ENCODE measurements at regions not wholly inside any gene's neighbourhood (a gene's known extent, or its start where the extent isn't known, plus 50 kb on each side); places are given as distances from the start of the nearest gene placed in this dataset.

- H3K27me3 ChIP-seq: no peaks in the 10 kb centered on the region
- no peak overlapping the region for H3K4me3 ChIP-seq
- H3K4me1 ChIP-seq: no peaks in the 10 kb centered on the region
- DNase-seq (ENCODE audit: extremely low spot score in 2 of 2): no peak
- H3K36me3 ChIP-seq: no peaks in the 10 kb centered on the region
- TF ChIP-seq POLR2A (IDR thresholded peaks at IDR 0.05): no peak
- TF ChIP-seq POLR2AphosphoS5 (IDR thresholded peaks at IDR 0.05; ENCODE audit: insufficient read depth in 1 of 2, low read depth in 1 of 2): no peak
- no peak for TF ChIP-seq CTCF (IDR thresholded peaks at IDR 0.05)
- H3K27ac ChIP-seq: no peak overlapping the region
- no peaks in the 10 kb centered on the region for H3K9me3 ChIP-seq
- intact Hi-C loops (cut with DNase I): no loop called here
Measured at GRCh38 chr14:85058150-85058549, 471.8 kb upstream of the FLRT2 start.

- H3K27me3 ChIP-seq: no peaks in the 10 kb centered on the region
- TF ChIP-seq POLR2A (IDR thresholded peaks at IDR 0.05) (no peak), POLR2AphosphoS5 (IDR thresholded peaks at IDR 0.05; ENCODE audit: insufficient read depth in 1 of 2, low read depth in 1 of 2) (no peak), CTCF (IDR thresholded peaks at IDR 0.05) (no peak)
- intact Hi-C loops (cut with DNase I): no loop called here
- H3K9me3 ChIP-seq: no peaks in the 10 kb centered on the region
- H3K27ac ChIP-seq: no peak overlapping the region
- no peaks in the 10 kb centered on the region for H3K36me3 ChIP-seq
- DNase-seq (ENCODE audit: extremely low spot score in 2 of 2): no peak
- no peaks in the 10 kb centered on the region for H3K4me1 ChIP-seq
- H3K4me3 ChIP-seq: no peak overlapping the region
Measured at GRCh38 chr14:85060121-85060520, 469.8 kb upstream of the FLRT2 start.

GRCh38 chr14:85061256-85061655, 468.7 kb upstream of the FLRT2 start:
- Histone ChIP-seq H3K36me3 (no peaks in the 10 kb centered on the region), H3K4me1 (no peaks in the 10 kb centered on the region), H3K27ac (no peak overlapping the region), H3K9me3 (no peaks in the 10 kb centered on the region), H3K27me3 (no peaks in the 10 kb centered on the region), H3K4me3 (no peak overlapping the region)
- intact Hi-C loops (cut with DNase I): no loop called here
- DNase-seq (ENCODE audit: extremely low spot score in 2 of 2): no peak
- TF ChIP-seq CTCF (IDR thresholded peaks at IDR 0.05) (no peak), POLR2AphosphoS5 (IDR thresholded peaks at IDR 0.05; ENCODE audit: insufficient read depth in 1 of 2, low read depth in 1 of 2) (no peak), POLR2A (IDR thresholded peaks at IDR 0.05) (no peak)

- Histone ChIP-seq H3K27ac (no peak overlapping the region), H3K4me1 (no peaks in the 10 kb centered on the region), H3K4me3 (no peak overlapping the region), H3K27me3 (no peaks in the 10 kb centered on the region), H3K36me3 (no peaks in the 10 kb centered on the region), H3K9me3 (no peaks in the 10 kb centered on the region)
- DNase-seq (ENCODE audit: extremely low spot score in 2 of 2): no peak
- intact Hi-C loops (cut with DNase I): no loop called here
- TF ChIP-seq POLR2A (IDR thresholded peaks at IDR 0.05) (no peak), POLR2AphosphoS5 (IDR thresholded peaks at IDR 0.05; ENCODE audit: insufficient read depth in 1 of 2, low read depth in 1 of 2) (no peak), CTCF (IDR thresholded peaks at IDR 0.05) (no peak)
Measured at GRCh38 chr14:85063747-85064146, 466.2 kb upstream of the FLRT2 start.

- Histone ChIP-seq H3K36me3 (no peaks in the 10 kb centered on the region), H3K27me3 (no peaks in the 10 kb centered on the region), H3K27ac (no peak overlapping the region), H3K4me3 (no peak overlapping the region), H3K9me3 (no peaks in the 10 kb centered on the region), H3K4me1 (no peaks in the 10 kb centered on the region)
- no peak for DNase-seq (ENCODE audit: extremely low spot score in 2 of 2)
- TF ChIP-seq POLR2A (IDR thresholded peaks at IDR 0.05) (no peak), POLR2AphosphoS5 (IDR thresholded peaks at IDR 0.05; ENCODE audit: insufficient read depth in 1 of 2, low read depth in 1 of 2) (no peak)
- intact Hi-C loops (cut with DNase I): no loop called here
Measured at GRCh38 chr14:85071447-85071846, 458.5 kb upstream of the FLRT2 start.

- no peaks in the 10 kb centered on the region for H3K36me3 ChIP-seq
- H3K27me3 ChIP-seq: no peaks in the 10 kb centered on the region
- no peak for DNase-seq (ENCODE audit: extremely low spot score in 2 of 2)
- H3K4me1 ChIP-seq: no peaks in the 10 kb centered on the region
- H3K27ac ChIP-seq: no peak overlapping the region
- intact Hi-C loops (cut with DNase I): no loop called here
- no peaks in the 10 kb centered on the region for H3K9me3 ChIP-seq
- TF ChIP-seq CTCF (IDR thresholded peaks at IDR 0.05) (no peak), POLR2AphosphoS5 (IDR thresholded peaks at IDR 0.05; ENCODE audit: insufficient read depth in 1 of 2, low read depth in 1 of 2) (no peak), POLR2A (IDR thresholded peaks at IDR 0.05) (no peak)
- H3K4me3 ChIP-seq: no peak overlapping the region
Measured at GRCh38 chr14:85074955-85075354, 455.0 kb upstream of the FLRT2 start.

Data from vagina (tissue), 2 donors.